ENCODE measurements at regions not wholly inside any gene's neighbourhood (a gene's known extent, or its start where the extent isn't known, plus 50 kb on each side); places are given as distances from the start of the nearest gene placed in this dataset.

DNA sequence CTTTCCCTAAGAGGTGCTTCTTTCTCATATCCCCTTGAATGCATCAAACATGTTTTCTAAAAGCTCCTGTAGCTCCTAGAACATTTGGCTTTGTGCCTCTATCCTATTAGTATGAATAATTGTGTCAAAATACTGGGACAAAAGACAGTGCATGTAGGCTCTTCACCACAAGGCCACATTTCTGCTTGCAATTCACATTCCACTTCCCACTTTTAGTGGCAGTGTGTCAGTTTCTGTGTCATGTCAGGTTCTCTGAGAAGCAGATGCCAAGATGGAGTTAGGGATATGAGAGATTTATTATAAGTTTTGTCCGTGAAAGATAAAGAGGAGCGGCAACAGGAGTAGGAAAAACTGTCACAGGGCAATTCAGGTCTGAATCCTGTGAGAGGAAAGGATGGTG lies 61.3 kb upstream of the GPRIN3 start:
- TF ChIP-seq, protein P1, sequence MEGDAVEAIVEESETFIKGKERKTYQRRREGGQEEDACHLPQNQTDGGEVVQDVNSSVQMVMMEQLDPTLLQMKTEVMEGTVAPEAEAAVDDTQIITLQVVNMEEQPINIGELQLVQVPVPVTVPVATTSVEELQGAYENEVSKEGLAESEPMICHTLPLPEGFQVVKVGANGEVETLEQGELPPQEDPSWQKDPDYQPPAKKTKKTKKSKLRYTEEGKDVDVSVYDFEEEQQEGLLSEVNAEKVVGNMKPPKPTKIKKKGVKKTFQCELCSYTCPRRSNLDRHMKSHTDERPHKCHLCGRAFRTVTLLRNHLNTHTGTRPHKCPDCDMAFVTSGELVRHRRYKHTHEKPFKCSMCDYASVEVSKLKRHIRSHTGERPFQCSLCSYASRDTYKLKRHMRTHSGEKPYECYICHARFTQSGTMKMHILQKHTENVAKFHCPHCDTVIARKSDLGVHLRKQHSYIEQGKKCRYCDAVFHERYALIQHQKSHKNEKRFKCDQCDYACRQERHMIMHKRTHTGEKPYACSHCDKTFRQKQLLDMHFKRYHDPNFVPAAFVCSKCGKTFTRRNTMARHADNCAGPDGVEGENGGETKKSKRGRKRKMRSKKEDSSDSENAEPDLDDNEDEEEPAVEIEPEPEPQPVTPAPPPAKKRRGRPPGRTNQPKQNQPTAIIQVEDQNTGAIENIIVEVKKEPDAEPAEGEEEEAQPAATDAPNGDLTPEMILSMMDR (IDR thresholded peaks at IDR 0.05) = no peak
- no peak for TF ChIP-seq EZH2 (IDR thresholded peaks at IDR 0.05; ENCODE audit: borderline replicate concordance, insufficient read depth, low read depth, low read length, poor library complexity, severe bottlenecking)
